ENCODE measurements at regions not wholly inside any gene's neighbourhood (a gene's known extent, or its start where the extent isn't known, plus 50 kb on each side); places are given as distances from the start of the nearest gene placed in this dataset.

DNA sequence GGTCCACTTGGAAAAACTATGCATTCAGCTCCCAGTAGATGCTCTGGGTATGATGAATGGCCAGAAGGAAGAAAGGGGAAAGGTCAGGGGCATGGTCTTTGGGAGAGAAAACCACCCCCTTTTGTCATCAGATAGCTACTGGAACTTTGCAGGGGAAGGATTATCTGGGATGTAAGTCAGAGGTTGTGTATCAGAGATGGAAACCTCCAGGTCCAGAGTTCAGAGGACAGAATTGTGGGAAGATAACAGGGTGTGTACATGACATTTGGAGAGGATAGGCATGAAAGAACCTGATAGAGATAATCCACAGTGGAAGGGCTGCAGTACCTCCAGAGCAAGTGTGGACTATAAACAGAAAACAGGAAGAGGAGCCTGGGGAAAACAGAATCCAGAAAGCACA is 262.7 kb downstream of the SPRY1 start (continued):
- TF ChIP-seq FOXJ3 (CRISPR knock-in tag; IDR thresholded peaks at IDR 0.05) (no peak), NFIC (IDR thresholded peaks at IDR 0.05; ENCODE audit: borderline replicate concordance) (no peak), ZBTB33 (IDR thresholded peaks at IDR 0.05; ENCODE audit: borderline replicate concordance, low read depth) (no peak), TCF12 (IDR thresholded peaks at IDR 0.05) (no peak), RFX5 (IDR thresholded peaks at IDR 0.05; ENCODE audit: low read length) (no peak)

DNA sequence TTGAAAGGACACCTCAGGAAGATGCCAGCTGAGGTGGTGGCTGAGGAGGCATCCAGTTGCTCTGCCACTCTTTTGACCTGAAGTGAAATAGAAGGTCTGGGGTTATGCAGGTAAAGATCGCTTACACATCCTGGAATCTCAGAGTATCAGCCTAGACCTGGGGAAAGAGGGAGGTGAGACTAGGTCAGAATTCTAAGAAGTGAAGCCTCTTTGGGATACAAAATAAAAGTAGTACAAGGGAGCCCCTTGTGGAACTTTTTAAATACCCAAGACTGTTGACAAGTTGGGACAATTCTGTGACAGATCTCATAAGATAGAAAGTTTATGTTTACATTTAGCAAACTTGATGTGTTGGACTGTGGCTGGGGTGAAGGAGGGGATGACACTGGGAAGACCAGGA is 263.1 kb downstream of the SPRY1 start:
- ChIA-PET POLR2A (no interaction called here), CTCF (interaction anchor here (0.9 to 2.6 kb wide), 5 partner anchors 10 to 558 kb away, joined by 3 to 17 read pairs (median 11); no protein-coding TSS in a partner anchor)
- no peak for TF ChIP-seq EZH2phosphoT487 (IDR thresholded peaks at IDR 0.05; ENCODE audit: borderline replicate concordance, low read depth)
- peak; percentile 31 for TF ChIP-seq RAD21 (IDR thresholded peaks at IDR 0.05; ENCODE audit: low read length)
- no peak for TF ChIP-seq SIN3A (IDR thresholded peaks at IDR 0.05; ENCODE audit: borderline replicate concordance, low read depth, low read length)
- TF ChIP-seq RFX5 (IDR thresholded peaks at IDR 0.05; ENCODE audit: low read length): no peak
- TF ChIP-seq CHD2 (IDR thresholded peaks at IDR 0.05; ENCODE audit: low read length, partially characterized antibody): no peak
- 0 out of 2 replicates have a peak, but pooled peaks have one; percentile 18 for TF ChIP-seq SMC3 (IDR thresholded peaks at IDR 0.05; ENCODE audit: low read depth, low read length)
- no peak for TF ChIP-seq FOSL2 (IDR thresholded peaks at IDR 0.05; ENCODE audit: borderline replicate concordance, low read depth)
- TF ChIP-seq CTCF (IDR thresholded peaks at IDR 0.05): peak; percentile 43
- no peaks in the 10 kb centered on the region for H3K9me3 ChIP-seq
- no peaks in the 10 kb centered on the region for H3K4me1 ChIP-seq (ENCODE audit: control insufficient read depth in 1 of 2, insufficient read depth in 2 of 2, low read depth in 1 of 2, low read length in 1 of 2)
- H3K9me2 ChIP-seq: no peaks in the 10 kb centered on the region
- no peak overlapping the region for H3K27ac ChIP-seq (ENCODE audit: low read depth in 2 of 2, low read length in 1 of 2)
- no peaks in the 10 kb centered on the region for H3K79me2 ChIP-seq (ENCODE audit: insufficient read depth)
- H3K4me3 ChIP-seq (ENCODE audit: low read depth in 2 of 2, low read length in 1 of 2): no peak overlapping the region
- 91% methylated on average over 1 of the region's 1 CpG for WGBS (ENCODE audit: low lambda C conversion rate)
- H3K27me3 ChIP-seq (ENCODE audit: insufficient read depth): no peaks in the 10 kb centered on the region
- H3K4me2 ChIP-seq: no peak overlapping the region
- no peak overlapping the region for H3K9ac ChIP-seq
- peaks cover 3% of the 10 kb centered on the region for H3F3A ChIP-seq (replicated peaks; ENCODE audit: insufficient read depth)
- H4K20me1 ChIP-seq (ENCODE audit: insufficient read depth): no peaks in the 10 kb centered on the region
- no peaks in the 10 kb centered on the region for H3K36me3 ChIP-seq (replicated peaks in 1 of 2; ENCODE audit: control insufficient read depth in 1 of 2, insufficient read depth in 2 of 2, low read length in 1 of 2)
- no peak overlapping the region for H2AFZ ChIP-seq (ENCODE audit: low read depth)
- no peak for DNase-seq

All from SK-N-SH (cell line).